ENCODE measurements at regions not wholly inside any gene's neighbourhood (a gene's known extent, or its start where the extent isn't known, plus 50 kb on each side); places are given as distances from the start of the nearest gene placed in this dataset.
"Not testable (repeated sequence)": the region's sequence is repeated elsewhere in the genome, so short reads cannot be mapped to it uniquely, and the experiment has no call there.

DNA sequence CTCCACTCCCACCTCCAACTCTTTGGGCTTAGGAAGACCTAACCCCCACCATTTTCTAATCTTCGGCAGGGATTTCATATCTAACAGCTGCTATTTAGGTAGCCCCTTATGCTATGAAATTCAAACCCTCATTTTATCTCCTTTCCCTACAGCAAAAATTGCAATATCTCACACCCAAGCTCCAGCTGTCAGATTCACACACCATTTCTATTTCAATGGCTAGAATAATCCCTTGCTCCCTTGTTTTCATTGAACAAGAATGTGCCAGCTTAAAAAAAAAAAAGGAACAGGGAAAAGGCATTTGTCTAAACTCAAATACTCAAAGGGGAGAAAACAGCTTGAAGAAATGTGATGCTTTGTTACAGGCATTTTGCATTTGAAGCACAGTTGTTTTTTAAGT is 850.6 kb upstream of the ACVR2A start:
- DNase-seq: peak; percentile 78

DNA sequence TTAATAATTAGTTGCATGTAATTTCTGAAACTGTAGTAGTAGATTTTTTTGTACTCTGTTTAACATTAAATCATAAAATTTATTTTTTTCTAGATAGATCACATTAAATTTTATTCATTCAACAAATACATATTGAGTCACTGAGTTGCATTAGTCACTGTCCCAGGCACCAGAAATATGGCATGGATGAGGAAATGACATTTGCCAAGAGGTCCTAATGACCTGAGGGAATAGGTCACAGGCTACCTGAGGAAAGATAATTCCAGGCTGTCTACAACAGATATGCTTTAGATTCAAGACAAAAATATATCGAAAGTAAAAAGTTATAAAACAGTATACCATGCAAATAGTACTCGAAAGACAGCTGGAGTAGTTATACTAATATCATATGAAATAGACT is 852.4 kb upstream of the ACVR2A start:
- no peak for DNase-seq

DNA sequence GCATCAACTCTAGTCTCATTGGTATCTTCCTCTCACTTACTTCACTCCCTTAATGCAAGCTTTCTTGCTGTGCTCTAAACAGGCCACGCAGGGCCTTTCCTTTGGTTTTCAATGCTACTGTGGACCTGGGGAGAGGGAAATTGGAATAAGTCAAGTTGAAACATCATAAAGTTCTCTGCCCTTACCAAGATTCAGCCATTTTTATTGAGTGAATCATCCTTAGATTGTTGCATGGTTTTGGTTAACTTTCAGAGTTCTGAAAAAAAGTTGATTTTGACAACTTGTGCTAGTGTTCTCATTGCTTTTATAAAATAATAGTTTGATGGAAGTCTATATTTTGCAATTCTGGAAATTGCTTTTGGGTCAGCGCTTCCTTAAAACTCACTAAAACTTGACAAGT is 852.8 kb upstream of the ACVR2A start:
- DNase-seq: no peak

DNA sequence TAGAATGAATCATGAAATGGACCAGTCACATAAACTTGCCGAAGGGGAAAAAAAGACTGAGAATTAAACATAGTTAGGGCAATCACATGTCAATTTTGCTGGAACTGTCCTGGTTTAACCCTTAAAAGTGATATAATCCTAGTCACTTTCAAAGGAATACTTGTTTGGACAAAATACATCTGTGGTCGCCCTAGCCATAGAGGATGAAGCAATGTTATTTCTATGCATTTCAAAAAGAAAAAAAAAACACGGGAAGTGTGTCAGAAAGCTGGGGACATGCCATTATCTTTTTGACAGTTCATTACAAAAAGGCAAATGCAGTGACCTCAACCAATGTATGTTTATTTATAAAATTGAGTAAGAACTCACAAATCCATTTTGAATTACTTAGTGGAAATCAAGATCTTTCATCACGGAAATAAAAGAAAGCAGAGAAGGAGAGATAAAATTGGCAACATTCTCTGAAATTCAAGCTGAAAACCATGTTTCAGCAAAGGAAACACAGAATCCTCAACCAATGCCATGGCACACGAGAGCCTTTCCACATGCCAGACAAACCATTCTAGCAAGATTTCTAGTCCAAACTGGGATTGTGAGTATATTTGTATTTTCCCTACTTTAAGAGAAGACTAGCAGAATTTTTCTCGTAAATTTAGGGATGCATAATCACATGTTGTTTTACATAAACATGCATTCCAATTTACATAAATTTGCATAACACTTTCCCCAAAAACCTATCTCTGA is 854.3 kb upstream of the ACVR2A start:
- DNase-seq: no peak

DNA sequence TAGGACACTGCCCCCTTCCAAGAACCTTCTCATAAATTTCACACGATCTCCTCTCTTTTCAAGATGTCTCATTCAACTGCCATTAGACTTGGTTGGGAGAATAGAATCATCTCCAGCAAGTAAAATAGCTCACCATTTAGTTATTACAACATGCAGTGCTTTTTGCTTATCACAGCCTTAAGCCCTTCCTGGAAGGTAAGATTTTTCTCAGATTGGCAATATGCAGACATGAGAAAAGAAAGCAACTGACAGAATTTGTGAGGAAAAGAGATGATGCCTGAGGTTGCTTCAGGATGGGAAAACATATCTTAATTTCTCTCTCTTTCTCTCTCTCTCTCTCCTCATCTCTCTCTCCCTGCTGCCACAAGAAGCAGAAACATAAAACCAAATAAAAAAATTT is 855.1 kb upstream of the ACVR2A start:
- no peak for DNase-seq

DNA sequence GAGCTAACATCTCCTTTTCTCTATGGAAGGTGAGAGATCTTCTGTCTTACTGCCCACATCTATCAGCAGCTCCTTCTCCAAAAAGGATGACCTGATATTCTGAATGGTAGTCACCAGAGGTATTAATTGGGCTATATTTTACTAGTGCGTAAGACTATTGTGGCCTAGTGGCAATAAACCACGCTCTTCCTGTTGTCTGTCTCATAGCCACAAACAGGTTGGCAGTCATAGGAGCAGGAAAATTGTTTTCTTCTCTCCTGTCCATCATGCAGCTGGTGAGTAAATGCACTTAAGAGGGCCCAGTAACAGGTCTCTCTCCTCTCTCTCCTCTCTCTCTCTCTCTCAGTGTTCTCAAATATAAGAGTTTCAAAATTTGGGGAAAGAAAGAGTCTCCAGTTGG is 856.8 kb upstream of the ACVR2A start:
- no peak for DNase-seq

DNA sequence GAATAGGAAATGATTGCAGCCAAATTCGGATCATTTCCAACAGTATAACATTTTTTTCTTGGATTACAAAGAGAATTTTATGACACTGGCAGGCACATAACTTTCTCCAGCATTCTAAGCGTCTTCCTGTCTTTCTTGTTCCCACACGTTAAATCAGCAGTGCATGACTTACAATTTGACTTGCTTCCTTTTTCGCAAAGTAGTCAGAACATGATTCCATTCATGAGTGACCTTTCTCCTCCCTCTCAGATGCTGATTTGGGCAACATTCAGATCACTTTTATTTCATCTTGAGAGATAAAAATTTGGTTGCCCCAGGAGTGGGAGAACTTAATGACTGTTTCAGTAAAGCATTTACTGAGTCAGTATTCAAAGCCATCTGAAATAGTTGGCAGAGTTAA is 858.7 kb upstream of the ACVR2A start:
- DNase-seq: no peak

DNA sequence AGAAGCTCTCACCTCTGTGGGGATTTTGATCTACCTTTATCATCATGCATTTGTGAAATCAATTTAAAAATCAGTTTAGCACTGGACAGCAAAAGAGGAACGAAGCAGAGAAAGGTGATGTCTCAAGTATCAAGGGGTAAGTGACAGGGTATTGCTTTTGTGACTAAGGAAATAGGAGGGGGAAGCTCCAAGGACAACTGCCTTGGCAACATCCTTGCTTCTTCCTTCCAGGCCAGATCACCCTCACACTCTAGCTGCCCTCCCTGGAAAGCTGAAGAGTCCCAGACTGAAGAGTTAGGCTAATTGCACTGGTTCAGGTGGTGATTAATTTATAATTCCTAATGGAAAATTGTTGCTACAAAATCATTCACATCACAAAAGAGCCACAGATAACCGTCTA is 859.1 kb upstream of the ACVR2A start:
- DNase-seq: no peak

DNA sequence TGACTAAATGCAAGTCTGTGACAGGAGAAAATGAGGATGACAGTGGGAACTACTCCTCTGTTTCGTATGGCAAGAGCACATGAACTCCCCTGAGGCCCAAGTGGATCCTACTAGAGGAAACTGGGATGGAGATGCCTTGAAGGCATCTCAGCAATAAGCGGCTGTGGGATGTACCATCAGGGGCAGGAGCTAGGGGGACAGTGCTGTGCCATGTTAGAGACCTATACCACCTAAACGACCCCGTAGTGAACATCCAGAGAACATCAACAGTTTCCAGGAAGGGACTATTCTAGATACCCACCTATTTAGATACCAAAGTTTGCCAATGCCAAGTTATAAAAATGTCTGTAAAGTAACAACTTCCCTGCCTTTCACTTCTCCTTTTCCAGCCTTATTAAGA is 860.8 kb upstream of the ACVR2A start:
- DNase-seq: no peak

DNA sequence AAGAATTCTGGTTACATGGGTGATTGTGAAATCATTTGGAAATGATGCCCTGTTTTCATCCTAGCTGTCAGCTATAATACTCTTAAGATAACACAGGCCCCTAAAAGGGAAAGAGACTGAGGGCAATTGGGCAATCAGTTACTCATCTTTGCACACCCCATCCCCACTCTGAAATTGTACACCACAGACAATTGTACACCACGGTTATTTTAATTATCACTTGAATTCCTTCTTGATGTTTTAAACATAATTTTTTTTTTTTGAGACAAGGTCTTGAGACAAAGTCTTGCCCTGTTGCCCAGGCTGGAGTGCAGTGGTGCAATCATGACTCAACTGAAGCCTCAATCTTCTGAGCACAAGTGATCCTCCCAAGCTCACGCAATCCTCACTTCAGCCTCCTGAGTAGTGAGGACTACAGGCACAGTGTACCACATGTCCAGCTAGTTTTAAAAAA is 862.4 kb upstream of the ACVR2A start:
- no peak for DNase-seq

DNA sequence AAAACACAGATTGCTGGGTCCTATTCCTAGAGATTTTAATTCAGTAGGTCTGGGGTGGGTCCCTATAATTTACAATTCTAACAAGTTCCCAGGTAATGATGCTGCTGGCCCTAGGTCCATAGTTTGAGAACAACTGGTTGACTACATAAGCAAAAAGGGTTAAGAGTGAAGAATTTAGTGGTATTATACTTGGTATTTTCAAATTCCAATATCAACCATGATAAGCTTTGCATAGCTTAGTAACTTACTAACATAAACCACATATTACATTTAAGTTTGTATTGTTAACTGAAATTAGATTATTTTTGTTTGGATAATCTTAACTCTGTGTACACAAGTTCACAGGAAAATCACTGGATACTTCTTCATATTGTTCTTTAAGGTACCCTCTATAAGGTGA is 862.9 kb upstream of the ACVR2A start:
- DNase-seq: no peak

DNA sequence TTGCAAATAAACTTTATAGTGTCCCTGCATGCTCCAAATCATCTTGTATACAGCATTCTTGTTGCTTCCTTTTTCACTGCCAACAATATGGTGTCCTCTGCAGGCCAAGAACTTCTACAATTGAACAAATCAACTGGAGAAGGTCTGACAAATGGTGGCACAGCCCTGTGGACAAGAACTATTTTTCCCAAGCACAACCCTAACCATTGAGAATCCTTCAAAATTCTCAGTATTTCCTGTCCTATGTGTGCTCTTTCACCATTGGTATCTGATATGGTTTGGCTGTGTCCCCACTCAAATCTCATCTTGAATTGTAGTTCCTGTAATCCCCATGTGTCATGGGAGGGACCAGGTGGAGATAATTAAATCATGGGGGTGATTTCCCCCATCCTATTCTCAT is 865.1 kb upstream of the ACVR2A start:
- no peak for DNase-seq

DNA sequence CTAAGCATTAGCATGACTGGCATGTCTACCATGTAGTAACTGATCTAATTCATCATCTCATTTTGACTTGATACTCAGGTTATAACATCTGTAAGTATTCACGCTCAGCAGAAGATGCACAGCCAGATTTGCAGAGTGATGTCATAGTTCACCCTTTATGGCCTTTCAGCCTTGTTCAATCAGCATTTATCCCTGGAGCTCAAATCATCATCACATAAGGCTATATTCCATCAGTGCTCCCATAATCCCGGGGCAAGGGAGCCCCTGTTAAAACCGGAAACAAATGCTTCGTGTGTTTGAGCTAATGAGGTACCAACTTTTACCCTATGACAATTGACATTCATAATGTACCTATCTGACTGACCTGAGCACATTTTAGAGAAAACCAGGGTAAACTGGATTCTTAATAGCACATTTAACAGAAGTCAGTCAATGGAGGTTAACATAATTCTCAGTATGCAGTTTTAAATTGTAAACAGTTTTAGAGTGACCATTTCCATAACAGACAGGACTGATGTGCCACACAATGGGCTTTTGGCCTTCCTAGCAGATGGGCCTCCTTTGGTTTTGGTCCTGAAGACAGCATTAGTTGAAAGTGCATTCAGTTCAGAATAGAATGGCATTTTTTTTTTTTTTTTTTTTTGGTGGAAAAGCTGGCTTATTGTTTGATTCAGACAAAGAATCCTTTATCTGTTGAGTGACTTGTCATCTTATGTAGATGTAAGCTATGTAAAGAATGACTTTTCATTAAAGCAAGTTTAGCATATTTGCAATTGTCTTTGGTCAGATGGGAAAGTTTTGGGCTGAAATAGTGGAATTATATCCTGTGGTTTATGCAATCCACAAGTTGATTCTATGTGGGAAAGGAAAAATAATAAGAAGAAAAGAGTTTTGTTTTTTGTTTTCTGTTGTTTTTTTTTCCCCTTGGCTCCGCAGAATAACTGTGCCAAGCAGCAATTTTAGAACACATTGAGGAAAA is 866.0 kb upstream of the ACVR2A start:
- DNase-seq: no peak

DNA sequence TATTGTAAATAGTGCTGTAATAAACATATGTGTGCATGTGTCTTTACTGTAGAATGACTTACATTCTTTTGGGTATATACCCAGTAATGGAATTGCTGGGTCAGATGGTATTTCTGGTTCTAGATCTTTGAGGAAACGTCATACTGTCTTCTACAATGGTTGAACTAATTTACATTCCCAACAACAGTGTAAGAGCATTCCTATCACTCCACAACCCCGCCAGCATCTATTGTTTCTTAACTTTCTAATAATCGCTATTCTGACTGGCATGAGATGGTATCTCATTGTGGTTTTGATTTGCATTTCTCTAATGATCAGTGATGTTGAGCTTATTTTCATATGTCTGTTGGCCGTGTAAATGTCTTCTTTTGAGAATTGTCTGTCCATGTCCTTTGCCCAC is 873.8 kb upstream of the ACVR2A start:
- DNase-seq: not testable (repeated sequence)

DNA sequence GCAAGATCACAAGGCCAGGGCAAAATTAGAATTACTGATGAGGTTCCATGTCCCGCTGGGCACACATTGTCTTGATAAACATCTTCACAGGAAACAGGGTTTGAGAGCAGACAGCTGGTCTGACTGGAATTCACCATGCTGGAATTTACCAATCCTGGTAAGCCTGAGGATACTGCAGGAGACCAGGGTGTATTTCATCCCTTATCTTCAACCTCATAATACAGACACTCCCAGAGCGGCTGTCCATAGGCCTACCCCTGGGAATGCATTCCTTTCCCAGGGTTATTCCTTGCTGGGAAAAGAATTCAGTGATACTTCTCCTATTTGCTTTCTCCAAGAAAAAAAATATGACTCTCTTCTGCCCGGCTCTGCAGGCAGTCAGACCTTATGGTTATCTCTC is 875.1 kb upstream of the ACVR2A start:
- not testable (repeated sequence) for DNase-seq

DNA sequence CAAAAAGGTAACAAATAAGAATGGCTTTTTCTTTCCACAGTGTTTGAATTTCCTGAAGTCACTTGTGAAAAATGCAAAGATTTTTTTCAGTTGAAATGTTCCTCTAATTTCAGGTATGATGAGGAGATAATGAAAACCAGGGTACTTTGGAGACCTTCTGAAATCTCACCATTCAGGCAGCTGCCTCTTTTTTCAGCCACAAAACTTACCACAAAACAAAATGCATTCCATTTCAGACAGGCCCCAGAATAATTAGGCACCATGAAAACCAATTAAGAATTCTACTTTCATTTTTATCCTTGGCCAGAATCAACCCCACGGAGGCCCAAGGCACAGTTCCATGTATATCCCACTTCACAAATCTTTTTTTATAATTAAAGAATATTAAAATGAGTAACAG is 880.3 kb upstream of the ACVR2A start:
- DNase-seq: no peak

DNA sequence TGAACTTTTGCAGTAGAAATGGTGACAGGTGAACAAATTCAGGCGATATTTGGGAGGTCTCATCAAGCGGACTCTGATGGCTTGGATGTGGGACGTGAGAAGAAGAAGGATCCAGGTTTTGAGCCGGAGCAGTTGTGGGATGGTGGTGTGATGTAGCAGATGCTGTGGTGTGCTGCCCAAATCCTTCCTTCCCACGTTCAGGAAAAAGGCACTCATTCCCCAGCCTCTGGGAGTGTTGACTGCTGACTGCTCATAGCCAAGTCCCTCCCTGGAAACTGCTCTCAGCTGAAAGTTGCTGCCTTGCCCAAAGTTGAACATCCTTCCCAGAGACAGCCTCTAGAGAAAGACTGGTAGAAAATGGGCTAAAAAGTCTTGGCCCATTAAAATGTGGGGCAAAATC is 890.3 kb upstream of the ACVR2A start:
- no peak for DNase-seq

DNA sequence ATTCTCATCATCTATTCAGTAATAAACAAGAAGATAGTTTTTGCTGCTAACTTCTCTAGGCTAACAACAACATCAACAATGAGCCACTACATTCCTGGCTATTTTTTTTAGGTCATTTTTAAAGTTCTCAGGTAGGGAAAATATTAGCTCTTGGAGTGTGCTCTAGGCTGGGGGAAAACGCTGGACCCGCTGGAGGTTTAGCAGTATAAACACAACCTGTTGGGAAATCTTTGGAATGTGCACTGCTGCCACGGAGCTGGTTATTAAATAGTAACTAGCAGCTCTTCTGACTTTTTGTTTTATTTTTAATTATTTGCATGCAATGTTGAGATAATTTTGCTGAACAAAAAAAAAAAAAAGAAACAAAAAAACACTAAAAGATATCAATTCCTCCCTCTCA is 892.1 kb upstream of the ACVR2A start:
- DNase-seq: no peak

DNA sequence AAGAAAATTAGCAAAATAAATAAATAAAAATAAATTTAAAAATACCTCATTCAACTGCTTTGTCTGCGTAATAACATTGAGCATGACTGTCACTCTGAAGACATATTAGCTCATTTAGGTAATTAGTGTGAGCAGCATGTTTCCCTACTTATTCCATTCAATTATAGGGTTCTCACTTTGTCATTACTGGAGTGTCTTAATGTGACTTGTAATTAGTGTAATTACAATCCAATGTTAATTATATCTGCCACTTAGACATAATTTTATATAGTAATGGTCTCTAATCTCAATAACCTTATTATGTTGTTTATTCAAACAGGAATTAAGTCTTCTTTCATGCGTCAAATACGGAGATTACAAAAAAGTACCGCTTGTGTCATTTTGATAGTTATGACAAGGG is 893.9 kb upstream of the ACVR2A start:
- DNase-seq: no peak

DNA sequence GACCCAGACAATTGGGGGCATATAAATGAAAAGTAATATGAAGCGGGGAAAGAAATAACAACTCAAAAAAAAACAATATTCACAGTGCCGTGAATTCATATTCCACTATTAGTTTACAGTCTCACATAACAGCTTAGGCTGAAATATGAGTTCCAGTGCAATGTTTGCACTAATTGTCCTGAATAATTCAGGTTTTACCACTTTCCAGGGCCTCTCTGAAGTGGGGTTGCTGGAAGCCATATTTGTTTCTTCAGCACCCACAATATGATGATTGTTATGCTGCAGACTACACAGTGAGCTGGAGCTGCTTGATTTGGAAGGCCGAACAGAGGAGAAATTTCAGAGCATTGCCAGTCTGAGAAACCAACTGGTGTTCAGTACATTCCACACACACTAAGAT is 894.5 kb upstream of the ACVR2A start:
- no peak for DNase-seq

DNA sequence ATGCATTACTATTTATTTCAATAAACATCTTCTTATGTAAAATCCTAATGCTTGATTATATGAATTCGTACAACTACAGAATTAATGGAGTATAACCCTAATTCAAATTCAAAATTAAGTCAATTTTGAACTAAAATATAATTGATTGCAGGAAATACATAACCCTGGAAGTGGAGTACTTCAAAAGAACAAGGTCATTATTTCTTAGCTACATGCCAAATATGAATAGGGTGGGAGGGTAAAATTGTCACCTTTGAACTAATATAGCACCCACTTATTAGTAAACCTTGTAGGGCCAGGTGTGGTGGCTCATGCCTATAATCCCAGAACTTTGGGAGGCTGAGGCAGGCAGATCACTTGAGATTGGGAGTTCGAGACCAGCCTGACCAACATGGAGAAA is 895.4 kb upstream of the ACVR2A start:
- no peak for DNase-seq

DNA sequence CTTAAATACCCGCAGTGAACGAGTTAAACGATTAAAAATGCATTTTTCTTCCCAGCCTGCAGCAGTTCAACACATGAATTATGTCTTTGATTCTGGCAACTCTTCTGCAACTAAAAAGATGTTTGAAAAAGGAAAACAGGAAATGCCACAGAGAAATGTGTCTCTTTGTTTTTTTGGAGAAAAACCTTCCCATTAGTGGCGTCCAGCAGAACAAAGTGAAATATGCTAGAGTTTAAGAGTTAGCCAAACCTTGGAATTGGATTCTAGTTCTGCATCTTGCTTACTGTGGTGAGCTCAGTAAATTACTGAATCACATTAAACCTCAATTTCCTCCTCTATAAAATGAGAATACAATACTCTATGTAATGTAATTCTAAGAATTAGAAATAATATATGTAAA is 900.2 kb upstream of the ACVR2A start:
- no peak for DNase-seq

DNA sequence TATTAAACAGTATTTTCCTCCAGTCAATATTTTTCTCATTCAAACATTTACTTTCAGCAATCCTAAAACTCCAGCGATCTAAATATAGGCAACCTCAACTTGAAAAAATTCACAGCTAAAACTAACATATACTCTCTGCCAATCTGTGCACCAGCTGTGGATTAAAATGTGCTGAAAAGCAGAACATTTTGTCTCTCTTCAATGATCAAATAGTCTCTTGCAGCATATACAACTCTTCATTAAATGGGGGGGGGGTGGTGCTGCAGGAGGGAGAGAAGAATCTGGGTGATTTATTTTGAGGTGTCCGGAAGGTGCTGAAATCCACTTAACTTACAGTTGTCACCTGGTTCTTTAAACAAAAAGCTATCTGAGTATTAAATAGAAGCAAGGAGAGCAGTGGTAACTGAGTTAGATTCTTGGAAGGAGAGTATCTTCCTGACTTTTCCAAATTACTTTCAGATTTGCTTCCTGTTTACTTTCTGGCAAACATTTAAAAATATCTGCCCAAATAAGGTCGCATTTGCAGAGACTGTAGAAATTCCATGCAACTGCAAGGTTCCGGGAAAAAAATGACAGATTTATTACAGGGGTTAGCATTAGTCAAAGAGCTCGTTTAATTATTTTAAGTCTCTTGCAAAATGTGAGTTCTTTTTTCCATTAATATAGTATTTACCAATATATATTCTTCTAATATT is 904.7 kb upstream of the ACVR2A start:
- DNase-seq: no peak

DNA sequence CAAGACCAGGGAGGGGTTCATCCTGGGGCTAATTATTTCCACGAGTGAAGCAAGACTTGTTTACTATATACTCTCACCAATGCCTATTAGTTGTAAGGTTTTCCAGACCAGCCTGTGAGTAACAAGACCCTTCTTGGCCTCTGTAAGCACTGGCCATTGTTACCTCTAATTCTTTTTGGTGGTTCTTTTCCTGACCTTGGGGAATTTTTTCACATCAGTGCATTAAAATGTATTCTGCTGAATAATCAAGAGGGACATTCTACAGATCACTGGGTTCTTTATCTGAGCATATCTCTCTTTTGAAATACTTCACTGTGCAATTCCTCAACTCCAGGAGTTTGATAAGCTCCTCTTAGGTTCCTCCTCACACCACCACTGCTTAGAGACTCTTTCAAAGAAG is 909.9 kb upstream of the ACVR2A start:
- no peak for DNase-seq
